H7 (cell line): ENCODE measurements at regions not wholly inside any gene's neighbourhood (a gene's known extent, or its start where the extent isn't known, plus 50 kb on each side); places are given as distances from the start of the nearest gene placed in this dataset.

Experiments used
- DNase-seq: peaks from one replicate; pipeline ENCODE4 v3.0.0; 2012
- H3K27me3 ChIP-seq: 2 replicates; pipeline ENCODE4 v1.6.0; 2011; ENCODE audit warnings: mild to moderate bottlenecking, low read length; ENCODE audit not compliant: control insufficient read depth, insufficient read depth
- H3K36me3 ChIP-seq: replicated peaks from 2 replicates; pipeline ENCODE4 v1.5.1; 2011; ENCODE audit warnings: low read length; ENCODE audit not compliant: control insufficient read depth, insufficient read depth
- H3K4me3 ChIP-seq: 2 replicates; pipeline ENCODE4 v1.5.1; 2011; ENCODE audit warnings: low read depth, mild to moderate bottlenecking, control low read depth, low read length, moderate library complexity; ENCODE audit not compliant: insufficient read depth

GRCh38 chr16:85209526-85210121 is 97.4 kb upstream of the CIBAR2 start:
- Histone ChIP-seq H3K27me3 (no peaks in the 10 kb centered on the region), H3K4me3 (no peak overlapping the region), H3K36me3 (no peaks in the 10 kb centered on the region)
- DNase-seq, result peak; percentile 75

- DNase-seq, result no peak
- H3K36me3 ChIP-seq, result no peaks in the 10 kb centered on the region
- no peak overlapping the region for H3K4me3 ChIP-seq
- H3K27me3 ChIP-seq, result no peaks in the 10 kb centered on the region
Observed at GRCh38 chr16:85210423-85211169, 98.3 kb upstream of the CIBAR2 start.

- no peaks in the 10 kb centered on the region for H3K36me3 ChIP-seq
- H3K27me3 ChIP-seq, result no peaks in the 10 kb centered on the region
- no peak for DNase-seq
- no peak overlapping the region for H3K4me3 ChIP-seq
Observed at GRCh38 chr16:85211271-85211801, 99.1 kb upstream of the CIBAR2 start.

- DNase-seq, result no peak
- Histone ChIP-seq H3K27me3 (no peaks in the 10 kb centered on the region), H3K36me3 (no peaks in the 10 kb centered on the region), H3K4me3 (no peak overlapping the region)
Observed at GRCh38 chr16:85213926-85214675, 101.8 kb upstream of the CIBAR2 start.

GRCh38 chr16:85215478-85216118 is 103.3 kb upstream of the CIBAR2 start:
- H3K36me3 ChIP-seq, result no peaks in the 10 kb centered on the region
- H3K4me3 ChIP-seq, result no peak overlapping the region
- no peak for DNase-seq
- no peaks in the 10 kb centered on the region for H3K27me3 ChIP-seq

GRCh38 chr16:85216522-85217375 is 104.5 kb upstream of the CIBAR2 start:
- no peak for DNase-seq
- no peaks in the 10 kb centered on the region for H3K36me3 ChIP-seq

GRCh38 chr16:85220125-85220839 is 108.0 kb upstream of the CIBAR2 start:
- H3K4me3 ChIP-seq, result no peak overlapping the region
- peak; percentile 81 for DNase-seq
- H3K36me3 ChIP-seq, result no peaks in the 10 kb centered on the region
- H3K27me3 ChIP-seq, result no peaks in the 10 kb centered on the region

More at GRCh38 chr16:85216522-85217375, 104.5 kb upstream of the CIBAR2 start:
- Histone ChIP-seq H3K27me3 (no peaks in the 10 kb centered on the region), H3K4me3 (no peak overlapping the region)

- DNase-seq, result peak; percentile 81
- Histone ChIP-seq H3K36me3 (no peaks in the 10 kb centered on the region), H3K4me3 (no peak overlapping the region), H3K27me3 (no peaks in the 10 kb centered on the region)
Observed at GRCh38 chr16:85220964-85221731, 108.9 kb upstream of the CIBAR2 start.

GRCh38 chr16:85221771-85222154 is 109.5 kb upstream of the CIBAR2 start:
- DNase-seq, result peak; percentile 72
- Histone ChIP-seq H3K4me3 (no peak overlapping the region), H3K36me3 (no peaks in the 10 kb centered on the region), H3K27me3 (no peaks in the 10 kb centered on the region)

GRCh38 chr16:85222155-85222863 is 110.0 kb upstream of the CIBAR2 start:
- Histone ChIP-seq H3K4me3 (no peak overlapping the region), H3K27me3 (no peaks in the 10 kb centered on the region), H3K36me3 (no peaks in the 10 kb centered on the region)
- peak; percentile 74 for DNase-seq

GRCh38 chr16:85225257-85225656 is 113.0 kb upstream of the CIBAR2 start:
- no peaks in the 10 kb centered on the region for H3K27me3 ChIP-seq
- H3K36me3 ChIP-seq, result no peaks in the 10 kb centered on the region
- H3K4me3 ChIP-seq, result no peak overlapping the region
- no peak for DNase-seq

GRCh38 chr16:85225721-85226120 is 113.4 kb upstream of the CIBAR2 start:
- DNase-seq, result no peak
- no peaks in the 10 kb centered on the region for H3K36me3 ChIP-seq
- H3K27me3 ChIP-seq, result no peaks in the 10 kb centered on the region
- H3K4me3 ChIP-seq, result no peak overlapping the region
